GM21515 (cell line): ENCODE measurements at regions not wholly inside any gene's neighbourhood (a gene's known extent, or its start where the extent isn't known, plus 50 kb on each side); places are given as distances from the start of the nearest gene placed in this dataset.

Source experiments
- ATAC-seq: cut with Tn5 transposase; IDR thresholded peaks from one replicate; pipeline ENCODE4 v1.9.1; 2021; ENCODE audit not compliant: unreplicated experiment

DNA sequence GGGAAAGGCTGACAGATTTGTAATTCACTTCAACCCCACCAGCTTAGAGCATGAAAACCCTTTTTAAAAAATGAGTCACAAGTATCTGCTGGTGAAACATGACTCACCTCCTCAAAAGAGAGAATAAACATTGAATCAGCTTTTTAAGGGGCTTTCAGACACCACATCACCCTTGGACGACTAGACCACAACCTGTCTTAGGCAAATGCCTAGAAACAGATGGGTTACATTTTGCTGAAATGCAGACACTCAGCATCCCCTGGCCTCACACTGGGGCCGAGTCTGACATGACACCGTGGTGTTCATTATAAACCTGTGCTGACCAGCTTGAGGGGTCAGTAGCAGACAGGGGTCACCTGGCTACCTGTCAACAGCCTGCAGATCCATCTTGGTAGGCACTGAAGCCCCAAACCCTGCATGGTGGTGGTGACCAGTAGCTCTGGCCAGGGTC lies 175.3 kb upstream of the CST7 start:
- ATAC-seq, result no peak

DNA sequence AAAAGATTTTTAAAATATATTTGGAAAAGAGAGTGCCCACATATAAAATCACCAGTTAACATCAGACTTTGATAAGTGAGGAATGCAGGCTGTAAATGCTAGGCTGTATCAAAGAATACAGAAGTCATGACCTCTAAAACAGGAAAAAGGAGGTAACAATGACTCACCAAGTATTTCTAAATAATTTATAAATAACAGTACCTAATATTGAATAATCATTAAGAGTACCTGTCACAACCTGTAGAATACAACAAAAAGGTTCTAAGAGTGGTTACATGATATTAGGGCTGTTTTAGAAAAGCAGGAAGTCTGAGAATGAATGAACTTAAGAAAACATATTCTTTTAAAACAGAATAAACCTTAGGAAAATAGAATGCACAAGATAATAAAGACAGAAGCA lies 173.1 kb upstream of the CST7 start:
- ATAC-seq, result no peak

DNA sequence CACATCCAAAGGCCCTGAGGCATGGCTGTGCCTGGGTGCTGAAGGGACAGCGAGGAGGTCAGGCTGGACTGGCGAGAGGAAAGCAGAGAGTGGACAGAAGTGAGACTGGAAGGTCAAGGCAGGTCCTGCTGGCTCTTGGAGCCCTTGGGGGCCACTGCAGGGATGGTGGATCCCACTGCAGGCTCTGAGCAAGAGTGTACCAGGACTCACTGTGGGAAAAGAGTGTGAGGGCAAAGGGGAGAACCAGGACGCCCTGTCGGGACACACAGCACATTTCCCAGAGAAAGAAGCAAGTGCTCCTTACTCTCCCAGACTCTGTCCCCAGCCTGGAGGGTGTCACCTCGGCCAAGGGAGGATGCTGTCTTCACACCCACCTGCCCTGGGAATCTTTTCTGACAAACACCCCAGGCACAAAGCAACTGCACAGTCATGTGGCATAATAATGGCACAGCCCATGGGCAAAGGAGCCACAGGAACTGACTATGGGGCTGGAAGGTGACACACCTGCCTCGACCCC lies 172.3 kb upstream of the CST7 start:
- ATAC-seq, result no peak

- ATAC-seq, result no peak
These were observed 171.3 kb upstream of the CST7 start for GRCh38 chr20:24777746-24778145.

DNA sequence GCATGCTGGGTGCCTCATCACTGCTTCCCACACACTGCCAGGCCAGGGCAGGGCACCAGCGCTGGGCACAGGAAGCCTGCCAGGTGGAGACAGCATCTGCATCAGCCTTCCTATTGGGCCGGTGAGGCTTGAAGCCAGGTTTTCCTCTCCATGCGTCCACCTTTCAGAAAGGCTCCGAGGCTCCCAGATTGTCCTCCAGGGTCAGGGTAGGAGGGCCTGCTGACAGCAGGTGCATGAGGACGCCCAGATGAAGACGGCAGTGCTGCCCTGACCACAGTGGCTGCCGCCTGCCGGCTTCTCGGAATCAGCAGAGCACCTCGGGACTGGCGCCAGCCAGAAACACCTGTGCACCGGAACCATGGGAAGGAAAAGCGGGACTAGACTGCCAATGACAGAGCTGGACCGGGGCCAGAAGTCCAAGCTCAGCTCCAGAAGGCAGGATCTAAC lies 170.5 kb upstream of the CST7 start:
- no peak for ATAC-seq

- no peak for ATAC-seq
These were observed 169.9 kb upstream of the CST7 start for GRCh38 chr20:24779131-24779530.

DNA sequence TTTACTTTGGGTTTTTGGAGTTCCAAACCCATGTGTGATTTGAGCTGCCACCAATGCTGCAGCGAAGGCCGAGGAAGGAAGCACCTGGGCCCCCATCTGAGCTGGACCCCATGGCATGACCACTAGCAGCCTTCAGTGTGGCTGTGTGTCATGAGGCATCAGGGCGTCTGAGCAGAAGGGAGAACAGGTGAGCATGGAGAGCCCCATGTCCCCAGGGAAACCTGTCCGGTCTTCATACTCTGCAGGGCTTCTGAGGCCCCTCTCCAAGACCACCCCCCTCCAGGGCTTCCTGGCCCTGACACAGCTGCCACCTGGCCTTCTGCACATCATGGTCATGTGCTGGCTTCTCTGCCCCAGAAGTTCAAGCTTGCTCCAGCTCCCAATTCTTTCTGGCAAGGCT lies 169.1 kb upstream of the CST7 start:
- no peak for ATAC-seq

GRCh38 chr20:24780674-24781417 lies 168.2 kb upstream of the CST7 start:
- ATAC-seq, result no peak

- no peak for ATAC-seq
These were observed 167.6 kb upstream of the CST7 start for GRCh38 chr20:24781418-24781980.

DNA sequence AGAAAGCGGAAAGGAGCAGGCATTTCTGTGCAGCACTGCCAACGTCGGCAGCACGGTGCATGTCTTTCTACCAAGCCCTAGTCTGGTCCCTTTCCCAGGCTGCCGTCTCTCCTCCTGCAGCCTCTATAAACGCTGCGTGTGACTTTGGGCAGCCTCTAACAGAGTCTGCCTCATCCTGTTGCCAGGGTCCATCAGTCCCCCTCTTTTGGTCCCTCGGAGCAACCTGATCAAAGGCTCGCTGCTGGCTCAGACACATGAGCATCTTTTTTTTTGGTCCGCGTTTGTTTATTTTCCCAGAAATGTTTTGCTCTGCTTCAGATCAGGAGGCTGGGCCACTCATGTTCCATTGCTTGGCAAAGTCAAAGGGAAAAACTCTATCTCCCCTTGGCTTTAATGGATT lies 166.8 kb upstream of the CST7 start:
- no peak for ATAC-seq

- no peak for ATAC-seq
These were observed 166.1 kb upstream of the CST7 start for GRCh38 chr20:24782801-24783630.

- no peak for ATAC-seq
These were observed 165.2 kb upstream of the CST7 start for GRCh38 chr20:24783631-24784492.

- ATAC-seq, result no peak
These were observed 164.5 kb upstream of the CST7 start for GRCh38 chr20:24784607-24785006.

DNA sequence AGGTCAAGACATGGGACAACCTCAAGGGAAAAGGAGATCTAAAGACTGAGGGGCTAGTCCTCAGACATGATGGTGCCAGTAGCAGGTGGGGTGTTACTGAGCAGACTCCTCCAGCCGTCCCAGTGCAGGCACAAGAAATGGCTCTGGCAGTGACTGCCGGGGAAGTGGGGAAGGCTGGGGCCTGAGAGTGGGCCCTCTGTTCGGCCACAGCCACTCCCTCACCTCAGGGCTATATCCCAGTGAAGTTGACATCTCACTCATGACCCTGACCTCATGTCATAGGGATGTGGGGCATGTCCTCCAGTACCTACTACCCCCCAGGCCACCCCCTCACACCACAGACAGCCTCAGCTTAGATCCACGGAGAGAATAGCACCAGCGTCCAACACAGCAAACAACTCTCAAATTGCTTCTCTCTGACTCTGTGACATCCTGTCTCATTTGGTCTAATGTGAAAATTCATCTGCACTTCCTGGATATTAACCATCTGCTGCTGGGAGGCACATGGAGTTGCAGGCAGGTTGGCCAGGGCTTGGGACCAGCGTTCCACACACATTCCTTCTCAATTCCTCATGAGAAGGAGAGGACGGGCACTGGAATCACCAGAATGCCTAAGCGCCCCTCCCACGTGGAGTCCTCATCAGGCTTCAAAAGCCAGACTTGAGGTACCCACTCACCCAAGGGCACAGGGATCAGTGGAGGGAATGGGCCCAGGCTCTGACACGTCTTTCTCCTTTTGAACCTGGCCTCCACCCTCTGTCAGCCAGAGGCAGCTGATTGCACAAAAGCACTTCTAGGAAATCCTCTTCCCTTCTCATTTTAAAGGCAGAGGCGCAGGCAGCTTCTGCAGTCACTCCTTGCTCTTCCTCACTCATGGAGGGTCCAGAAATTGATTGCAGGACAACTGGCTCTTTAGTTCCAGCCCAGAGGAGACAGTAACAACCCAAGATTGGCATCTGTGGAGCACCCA lies 163.6 kb upstream of the CST7 start:
- ATAC-seq, result no peak

DNA sequence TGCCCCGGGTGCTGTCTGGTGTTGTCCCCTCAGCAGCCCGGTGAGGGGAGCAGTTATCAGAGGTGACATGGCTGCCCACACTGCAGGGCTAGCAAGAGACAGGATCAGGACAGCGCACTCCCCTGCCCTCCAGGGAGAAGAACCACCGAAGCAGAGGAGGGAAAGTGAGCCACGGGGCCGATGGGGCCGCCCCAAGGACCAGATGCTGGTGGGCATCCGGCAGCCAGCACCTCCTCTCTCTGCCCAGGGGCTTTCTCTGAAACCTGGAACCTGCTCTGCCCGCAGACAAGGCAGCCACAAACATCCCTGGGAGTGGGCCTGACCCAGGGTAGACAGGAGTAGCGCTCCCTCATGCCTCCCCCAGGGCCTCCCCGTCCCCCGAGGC lies 163.0 kb upstream of the CST7 start:
- no peak for ATAC-seq

GRCh38 chr20:24786646-24787045 lies 162.4 kb upstream of the CST7 start:
- ATAC-seq, result no peak

DNA sequence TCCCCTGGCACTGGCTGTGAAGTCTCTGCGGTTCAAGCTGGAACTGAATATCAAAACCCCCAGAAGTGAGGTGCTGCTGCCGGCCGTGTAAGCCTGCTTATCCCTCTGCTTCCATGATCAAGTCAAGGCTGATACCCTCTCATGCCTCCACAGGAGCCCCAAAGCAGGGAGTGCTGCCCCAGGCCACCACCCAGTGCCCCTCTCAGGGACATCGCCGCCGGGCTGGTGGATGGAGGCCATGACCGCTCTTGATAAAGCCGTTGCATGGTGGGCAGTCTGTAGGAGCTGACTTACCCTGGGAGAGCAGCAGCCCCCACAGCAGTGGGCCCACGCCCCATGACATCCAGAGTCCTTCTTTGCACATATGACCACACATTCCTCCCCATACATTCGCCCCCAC lies 162.0 kb upstream of the CST7 start:
- ATAC-seq, result no peak

DNA sequence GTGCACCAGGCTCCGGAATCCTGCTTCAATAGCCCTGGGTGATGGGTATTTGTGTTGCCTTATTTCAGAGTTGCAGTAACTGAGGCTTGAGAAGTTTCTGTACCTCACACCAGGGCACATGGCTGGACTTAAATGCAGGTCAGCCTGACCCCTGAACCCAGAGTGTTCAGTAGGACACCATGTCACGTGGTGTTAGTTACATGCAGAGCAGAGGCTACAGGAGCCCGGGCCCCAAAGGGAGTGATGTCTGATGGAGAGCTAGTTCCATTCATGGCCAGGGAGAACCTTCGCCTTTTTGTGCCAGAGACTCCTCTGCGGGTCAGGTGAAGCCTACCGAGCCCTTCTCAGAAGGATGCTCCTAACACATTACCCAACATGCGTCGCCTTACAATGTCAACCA lies 161.4 kb upstream of the CST7 start:
- ATAC-seq, result no peak

GRCh38 chr20:24789877-24790276 lies 159.2 kb upstream of the CST7 start:
- ATAC-seq, result no peak
